H9 (cell line): ENCODE measurements at regions not wholly inside any gene's neighbourhood (a gene's known extent, or its start where the extent isn't known, plus 50 kb on each side); places are given as distances from the start of the nearest gene placed in this dataset.

Experiments
- DNase-seq: peaks from one replicate; pipeline ENCODE4 v3.0.0-alpha.2; 2017
- H2AFZ ChIP-seq: one replicate; pipeline ENCODE4 v1.6.1; 2013; ENCODE audit warnings: mild to moderate bottlenecking, low read length, control low read depth, moderate library complexity
- H2AK5ac ChIP-seq: 2 replicates; pipeline ENCODE4 v1.6.1; 2013; ENCODE audit warnings: low read length, control low read depth, mixed read lengths; ENCODE audit not compliant: insufficient read length
- H2BK120ac ChIP-seq: one replicate; pipeline ENCODE4 v1.6.1; 2013; ENCODE audit warnings: low read depth, mild to moderate bottlenecking, low read length, control low read depth, inconsistent platforms; ENCODE audit not compliant: poor library complexity, severe bottlenecking
- H2BK12ac ChIP-seq: 2 replicates; pipeline ENCODE4 v1.6.1; 2013; ENCODE audit warnings: low read length, control low read depth, mixed read lengths, low read depth; ENCODE audit not compliant: insufficient read length
- H2BK15ac ChIP-seq: 2 replicates; pipeline ENCODE4 v1.6.1; 2013; ENCODE audit warnings: low read depth, low read length, control low read depth
- H2BK20ac ChIP-seq: one replicate; pipeline ENCODE4 v1.6.1; 2013; ENCODE audit warnings: low read depth, mild to moderate bottlenecking, low read length, control low read depth, inconsistent platforms; ENCODE audit not compliant: poor library complexity, severe bottlenecking
- H2BK5ac ChIP-seq: 2 replicates; pipeline ENCODE4 v1.6.1; 2013; ENCODE audit warnings: low read length, control low read depth, mixed read lengths; ENCODE audit not compliant: insufficient read length
- H3K14ac ChIP-seq: 2 replicates; pipeline ENCODE4 v1.6.1; 2013; ENCODE audit warnings: low read length, control low read depth; ENCODE audit not compliant: insufficient read depth
- H3K18ac ChIP-seq: 2 replicates; pipeline ENCODE4 v1.6.1; 2013; ENCODE audit warnings: low read depth, mild to moderate bottlenecking, mixed read lengths, low read length, control low read depth; ENCODE audit not compliant: insufficient read length
- H3K23ac ChIP-seq: 2 replicates; pipeline ENCODE4 v1.6.1; 2013; ENCODE audit warnings: low read length, control low read depth, mixed read lengths, low read depth; ENCODE audit not compliant: insufficient read length
- H3K23me2 ChIP-seq: 2 replicates; pipeline ENCODE4 v1.6.1; 2013; ENCODE audit warnings: low read depth, mild to moderate bottlenecking, mixed read lengths, low read length, control low read depth; ENCODE audit not compliant: insufficient read length, poor library complexity, severe bottlenecking
- H3K27ac ChIP-seq: 2 replicates; pipeline ENCODE4 v1.5.1; 2013; ENCODE audit warnings: low read length, control low read depth, mixed read lengths, low read depth; ENCODE audit not compliant: insufficient read length
- H3K27me3 ChIP-seq: 2 replicates; pipeline ENCODE4 v1.6.1; 2013; ENCODE audit warnings: low read length, control low read depth, inconsistent platforms; ENCODE audit not compliant: insufficient read depth
- H3K4ac ChIP-seq: 2 replicates; pipeline ENCODE4 v1.6.1; 2013; ENCODE audit warnings: low read depth, mild to moderate bottlenecking, control low read depth, inconsistent platforms, low read length, moderate library complexity
- H3K4me1 ChIP-seq: 2 replicates; pipeline ENCODE4 v1.6.1; 2013; ENCODE audit warnings: low read length, control low read depth, inconsistent platforms; ENCODE audit not compliant: insufficient read depth
- H3K4me2 ChIP-seq: 2 replicates; pipeline ENCODE4 v1.6.1; 2013; ENCODE audit warnings: low read length, control low read depth, mixed read lengths; ENCODE audit not compliant: insufficient read length, insufficient read depth
- H3K56ac ChIP-seq: 2 replicates; pipeline ENCODE4 v1.6.1; 2013; ENCODE audit warnings: low read depth, mild to moderate bottlenecking, mixed read lengths, low read length, control low read depth; ENCODE audit not compliant: insufficient read length
- H3K79me1 ChIP-seq: 2 replicates; pipeline ENCODE4 v1.6.1; 2013; ENCODE audit warnings: low read depth, mild to moderate bottlenecking, moderate library complexity, low read length, control low read depth, inconsistent platforms; ENCODE audit not compliant: insufficient read depth, poor library complexity, severe bottlenecking
- H3K79me2 ChIP-seq: 2 replicates; pipeline ENCODE4 v1.6.1; 2013; ENCODE audit warnings: low read length, control low read depth, inconsistent platforms; ENCODE audit not compliant: insufficient read depth
- H3K9ac ChIP-seq: 2 replicates; pipeline ENCODE4 v1.6.1; 2013; ENCODE audit warnings: low read length, control low read depth, mixed read lengths; ENCODE audit not compliant: insufficient read length; ENCODE audit errors: extremely low read depth
- H3K9me3 ChIP-seq: one replicate; pipeline ENCODE4 v1.6.1; 2013; ENCODE audit warnings: low read depth, low read length, inconsistent platforms; ENCODE audit not compliant: control insufficient read depth
- H3T11ph ChIP-seq: one replicate; pipeline ENCODE4 v1.6.1; 2013; ENCODE audit warnings: mild to moderate bottlenecking, low read length, control low read depth, inconsistent platforms
- H4K20me1 ChIP-seq: one replicate; pipeline ENCODE4 v1.6.1; 2013; ENCODE audit not compliant: control insufficient read depth, insufficient read length, insufficient read depth
- H4K5ac ChIP-seq: 2 replicates; pipeline ENCODE4 v1.6.1; 2013; ENCODE audit warnings: low read depth, mild to moderate bottlenecking, mixed read lengths, low read length, control low read depth; ENCODE audit not compliant: insufficient read length
- H4K8ac ChIP-seq: replicated peaks from 2 replicates; pipeline ENCODE4 v1.6.1; 2013; ENCODE audit warnings: low read length, control low read depth, mixed read lengths, low read depth; ENCODE audit not compliant: insufficient read length
- H4K91ac ChIP-seq: 2 replicates; pipeline ENCODE4 v1.6.1; 2013; ENCODE audit warnings: low read depth, mild to moderate bottlenecking, moderate library complexity, mixed read lengths, low read length, control low read depth; ENCODE audit not compliant: insufficient read length
- H3K27ac Mint-ChIP-seq, 3 experiments: 2 replicates in 2 of 3; 3 replicates in 1 of 3; pipeline ENCODE4 v1.8.0; 2020 to 2021; ENCODE audit warnings: mixed read lengths in 3 of 3, mild to moderate bottlenecking in 1 of 3, moderate library complexity in 1 of 3
- H3K27me3 Mint-ChIP-seq: 2 replicates; pipeline ENCODE4 v1.8.0; 2021; ENCODE audit warnings: low read depth, mild to moderate bottlenecking, moderate library complexity, mixed read lengths
- H3K36me3 Mint-ChIP-seq, 3 experiments: 2 replicates in 2 of 3; 3 replicates in 1 of 3; pipeline ENCODE4 v1.8.0; 2020 to 2021; ENCODE audit warnings: low read depth in 3 of 3, mixed read lengths in 3 of 3; ENCODE audit not compliant: insufficient read depth in 1 of 3
- H3K4me1 Mint-ChIP-seq, 2 experiments: 2 replicates each; pipeline ENCODE4 v1.8.0; 2020; ENCODE audit warnings: mixed read lengths in 2 of 2
- H3K4me3 Mint-ChIP-seq, 2 experiments: 2 replicates in 1 of 2; 3 replicates in 1 of 2; pipeline ENCODE4 v1.8.0; 2020 to 2021; ENCODE audit warnings: mild to moderate bottlenecking in 2 of 2, mixed read lengths in 2 of 2, moderate library complexity in 1 of 2
- H3K9me3 Mint-ChIP-seq, 2 experiments: 2 replicates in 1 of 2; 3 replicates in 1 of 2; pipeline ENCODE4 v1.8.0; 2020; ENCODE audit warnings: mild to moderate bottlenecking in 2 of 2, mixed read lengths in 2 of 2, moderate library complexity in 1 of 2
- CTCF ChIP-seq: fragments of 200-600 bp; sonication (generic); conservative IDR thresholded peaks from 3 replicates; pipeline ENCODE4 v1.8.0; 2021; ENCODE audit warnings: antibody characterized with exemption, mild to moderate bottlenecking
- WGBS: extraction: QIAGEN DNeasy Blood & Tissue Kit; methylation state at CpG from one replicate; pipeline ENCODE4 v1.1.7; 2013; ENCODE audit warnings: missing lambda C conversion rate, low lambda C conversion rate, mixed read lengths; ENCODE audit not compliant: insufficient read length; ENCODE audit errors: extremely low coverage; 5-methylcytosine and 5-hydroxymethylcytosine counted together

DNA sequence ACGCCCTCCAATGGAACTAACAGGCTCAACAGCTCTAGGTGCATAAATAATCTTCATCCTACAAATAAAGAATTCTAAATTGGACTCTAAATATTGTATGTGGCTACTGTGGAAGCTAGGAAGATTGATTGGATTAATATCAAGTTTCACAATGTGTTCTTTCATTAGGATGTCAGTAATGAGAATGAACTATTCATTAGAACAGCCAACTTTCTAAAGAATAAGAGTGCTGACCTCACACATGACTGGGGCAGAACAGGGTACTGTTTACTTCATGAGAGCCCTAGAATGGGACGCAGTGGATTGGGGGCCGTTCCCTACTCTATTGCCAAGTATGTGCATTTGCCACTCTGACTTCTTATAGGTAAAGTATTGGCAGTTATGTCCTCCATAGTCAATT is 528.2 kb upstream of the RBFOX1 start:
- no peak for DNase-seq
- Histone ChIP-seq H3K14ac (no peak overlapping the region), H3K4me2 (no peak overlapping the region), H3K23ac (no peak overlapping the region), H4K5ac (no peak overlapping the region), H3K27me3 (no peaks in the 10 kb centered on the region), H4K8ac (no peak overlapping the region), H2BK120ac (no peak overlapping the region), H2BK12ac (no peak overlapping the region), H3K79me2 (no peaks in the 10 kb centered on the region), H2BK15ac (no peak overlapping the region), H3K4ac (no peak overlapping the region), H3T11ph (no peak overlapping the region), H3K18ac (no peak overlapping the region), H4K91ac (no peak overlapping the region), H3K9ac (no peak overlapping the region), H2AK5ac (no peak overlapping the region), H3K4me1 (no peaks in the 10 kb centered on the region), H4K20me1 (no peaks in the 10 kb centered on the region), H3K27ac (no peak overlapping the region), H3K56ac (no peak overlapping the region), H2BK5ac (no peak overlapping the region), H3K79me1 (no peaks in the 10 kb centered on the region), H3K23me2 (no peaks in the 10 kb centered on the region), H2AFZ (no peak overlapping the region), H3K9me3 (no peaks in the 10 kb centered on the region), H2BK20ac (no peak overlapping the region)
- WGBS, result no CpG with 5 or more reads among the region's 3 CpGs
- TF ChIP-seq CTCF, result no peak
- Mint-ChIP-seq H3K27me3 (peaks cover 8% of the 10 kb centered on the region), H3K27ac (no peak overlapping the region), H3K9me3 (0 out of 5 replicates have a peak, but pooled peaks cover 0 to 3% of the 10 kb centered on the region in 2 experiments), H3K4me1 (no peaks in the 10 kb centered on the region), H3K36me3 (no peaks in the 10 kb centered on the region), H3K4me3 (no peak overlapping the region)
